ENCODE measurements at regions not wholly inside any gene's neighbourhood (a gene's known extent, or its start where the extent isn't known, plus 50 kb on each side); places are given as distances from the start of the nearest gene placed in this dataset.
"Not testable (repeated sequence)": the region's sequence is repeated elsewhere in the genome, so short reads cannot be mapped to it uniquely, and the experiment has no call there.

DNA sequence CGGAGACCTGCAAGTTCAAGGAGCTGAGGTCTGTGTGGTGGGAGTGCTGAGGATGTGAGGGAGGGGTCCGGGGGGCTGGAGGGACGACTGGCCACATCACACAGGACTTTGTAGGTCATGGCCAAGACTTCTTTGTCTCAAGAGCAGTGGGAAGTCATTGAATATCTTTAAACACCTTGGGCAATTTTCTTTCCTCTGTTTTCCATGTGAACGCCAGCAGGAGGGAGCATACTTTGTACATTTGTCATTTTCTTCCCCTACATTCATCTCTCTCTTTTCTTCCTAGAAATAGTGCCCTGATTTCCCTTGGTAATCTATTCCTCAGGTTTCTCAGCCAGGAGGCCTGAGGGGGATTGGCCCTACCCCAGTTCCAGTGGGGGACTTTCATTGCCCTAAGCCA, 153.7 kb upstream of the MSX2 start:
- in situ Hi-C loops (cut with MboI; ENCODE audit: low sequenced_read_pairs), result no loop called here
- no peak for DNase-seq (ENCODE audit: low spot score in 2 of 2)
- no peaks in the 10 kb centered on the region; the same call in 1 of the 2 replicates for H3K4me1 ChIP-seq
- H3K4me3 ChIP-seq, result no peak overlapping the region
- no peaks in the 10 kb centered on the region for H3K36me3 ChIP-seq (replicated peaks)
- peaks cover 1% of the 10 kb centered on the region; the same call in 1 of the 2 replicates for H3K27me3 ChIP-seq (ENCODE audit: low read depth)
- no peaks in the 10 kb centered on the region for H3K9me3 ChIP-seq

- no peaks in the 10 kb centered on the region; the same call in 1 of the 2 replicates for H3K4me1 ChIP-seq
- peak in 1 of 2 experiments; percentile 17 for DNase-seq (ENCODE audit: low spot score in 2 of 2)
- H3K27me3 ChIP-seq (ENCODE audit: low read depth), result peaks cover 5% of the 10 kb centered on the region
- H3K4me3 ChIP-seq, result no peak overlapping the region
- no peaks in the 10 kb centered on the region for H3K9me3 ChIP-seq
- H3K36me3 ChIP-seq (replicated peaks), result no peaks in the 10 kb centered on the region
- in situ Hi-C loops (cut with MboI; ENCODE audit: low sequenced_read_pairs), result no loop called here
Measured at GRCh38 chr5:174571662-174572397, 152.6 kb upstream of the MSX2 start.

DNA sequence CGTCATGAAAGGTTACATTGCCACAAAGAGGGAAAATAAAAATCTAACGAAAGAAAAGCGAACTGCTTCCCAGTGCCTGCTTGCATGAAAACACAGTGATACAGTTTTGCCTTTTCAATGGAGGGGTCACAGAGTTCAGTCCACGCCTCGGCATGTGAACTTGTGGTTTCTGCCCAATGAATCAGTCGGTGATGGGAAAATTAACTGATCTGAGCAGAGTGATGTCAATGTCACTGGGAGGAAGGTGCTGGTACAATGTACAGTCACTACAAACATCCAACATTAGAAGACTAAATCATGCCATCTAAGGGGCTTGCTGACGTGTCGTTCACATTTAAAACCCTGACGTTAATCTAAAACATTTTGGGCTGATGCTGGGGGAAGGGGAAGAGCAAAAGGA, 151.8 kb upstream of the MSX2 start:
- H3K9me3 ChIP-seq, result no peaks in the 10 kb centered on the region
- H3K4me3 ChIP-seq, result no peak overlapping the region
- no peaks in the 10 kb centered on the region; the same call in 1 of the 2 replicates for H3K4me1 ChIP-seq
- peaks cover 5% of the 10 kb centered on the region for H3K27me3 ChIP-seq (ENCODE audit: low read depth)
- DNase-seq (ENCODE audit: low spot score in 2 of 2), result no peak
- no peaks in the 10 kb centered on the region for H3K36me3 ChIP-seq (replicated peaks)
- in situ Hi-C loops (cut with MboI; ENCODE audit: low sequenced_read_pairs), result no loop called here

GRCh38 chr5:174573221-174573994, 151.0 kb upstream of the MSX2 start:
- H3K36me3 ChIP-seq (replicated peaks), result no peaks in the 10 kb centered on the region
- no peak overlapping the region for H3K4me3 ChIP-seq
- H3K27me3 ChIP-seq (ENCODE audit: low read depth), result peaks cover 5% of the 10 kb centered on the region
- H3K4me1 ChIP-seq, result no peaks in the 10 kb centered on the region; the same call in 1 of the 2 replicates
- H3K9me3 ChIP-seq, result no peaks in the 10 kb centered on the region
- peak; percentile 40 to 68 for DNase-seq (ENCODE audit: low spot score in 2 of 2)
- in situ Hi-C loops (cut with MboI; ENCODE audit: low sequenced_read_pairs), result no loop called here

DNA sequence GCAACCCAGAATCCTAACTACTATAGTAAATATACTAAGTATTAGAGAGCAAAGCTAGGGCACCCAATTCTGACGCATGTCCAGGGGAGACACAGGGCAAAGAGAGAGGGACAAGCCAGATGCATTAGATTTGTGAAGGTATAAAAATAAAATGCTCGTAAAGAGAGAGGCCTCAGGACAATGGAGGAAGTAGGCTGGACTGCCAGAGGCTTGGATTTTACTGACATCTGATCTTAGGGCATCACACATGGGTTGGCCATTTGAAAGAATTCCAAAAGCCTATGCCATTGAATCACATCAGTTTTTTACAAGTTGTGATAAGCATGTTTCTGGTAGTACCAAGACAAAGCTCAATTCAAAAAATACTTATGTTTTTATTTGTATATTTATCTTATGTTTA, 149.3 kb upstream of the MSX2 start:
- in situ Hi-C loops (cut with MboI; ENCODE audit: low sequenced_read_pairs), result no loop called here
- peaks cover 5% of the 10 kb centered on the region for H3K27me3 ChIP-seq (ENCODE audit: low read depth)
- no peaks in the 10 kb centered on the region for H3K9me3 ChIP-seq
- no peaks in the 10 kb centered on the region; the same call in 1 of the 2 replicates for H3K4me1 ChIP-seq
- H3K36me3 ChIP-seq (replicated peaks), result no peaks in the 10 kb centered on the region
- no peak overlapping the region for H3K4me3 ChIP-seq
- DNase-seq (ENCODE audit: low spot score in 2 of 2), result no peak

DNA sequence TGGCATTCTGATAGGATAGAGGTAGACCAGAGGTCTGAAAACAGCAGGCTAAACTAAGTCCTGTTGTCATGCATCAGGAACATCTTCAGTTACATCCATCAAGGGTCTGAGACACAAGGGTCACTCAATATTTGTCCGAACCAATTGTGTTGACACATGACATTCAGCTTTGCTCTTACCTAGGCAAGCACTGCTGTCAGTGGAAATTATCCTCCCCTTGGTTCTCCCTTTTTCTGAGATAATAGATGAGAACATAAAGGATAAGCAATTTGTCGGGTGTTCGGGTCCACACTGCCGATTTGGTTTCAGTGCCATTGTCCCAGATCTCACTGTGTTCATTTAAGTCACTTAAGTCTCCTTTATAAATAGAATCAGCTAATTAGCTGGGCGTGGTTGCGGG, 148.3 kb upstream of the MSX2 start:
- H3K4me3 ChIP-seq, result no peak overlapping the region
- DNase-seq (ENCODE audit: low spot score in 2 of 2), result no peak
- no peaks in the 10 kb centered on the region; the same call in 1 of the 2 replicates for H3K4me1 ChIP-seq
- peaks cover 5% of the 10 kb centered on the region for H3K27me3 ChIP-seq (ENCODE audit: low read depth)
- in situ Hi-C loops (cut with MboI; ENCODE audit: low sequenced_read_pairs), result no loop called here
- no peaks in the 10 kb centered on the region for H3K36me3 ChIP-seq (replicated peaks)
- no peaks in the 10 kb centered on the region for H3K9me3 ChIP-seq

GRCh38 chr5:174581479-174581878, 142.9 kb upstream of the MSX2 start:
- H3K4me3 ChIP-seq, result no peak overlapping the region
- peak; percentile 46 to 72 for DNase-seq (ENCODE audit: low spot score in 2 of 2)
- H3K27me3 ChIP-seq (ENCODE audit: low read depth), result no peaks in the 10 kb centered on the region
- no peaks in the 10 kb centered on the region; the same call in 1 of the 2 replicates for H3K4me1 ChIP-seq
- in situ Hi-C loops (cut with MboI; ENCODE audit: low sequenced_read_pairs), result loop anchor here (10.0 kb wide), 1 partner anchor 143 kb away; the partner anchor contains the start of gene MSX2
- H3K9me3 ChIP-seq, result no peaks in the 10 kb centered on the region
- no peaks in the 10 kb centered on the region for H3K36me3 ChIP-seq (replicated peaks)

GRCh38 chr5:174581894-174582293, 142.5 kb upstream of the MSX2 start:
- in situ Hi-C loops (cut with MboI; ENCODE audit: low sequenced_read_pairs), result loop anchor here (10.0 kb wide), 1 partner anchor 143 kb away; the partner anchor contains the start of gene MSX2
- DNase-seq (ENCODE audit: low spot score in 2 of 2), result no peak
- Histone ChIP-seq H3K4me1 (no peaks in the 10 kb centered on the region; the same call in 1 of the 2 replicates), H3K9me3 (no peaks in the 10 kb centered on the region), H3K36me3 (replicated peaks) (no peaks in the 10 kb centered on the region), H3K4me3 (no peak overlapping the region), H3K27me3 (ENCODE audit: low read depth) (no peaks in the 10 kb centered on the region)

DNA sequence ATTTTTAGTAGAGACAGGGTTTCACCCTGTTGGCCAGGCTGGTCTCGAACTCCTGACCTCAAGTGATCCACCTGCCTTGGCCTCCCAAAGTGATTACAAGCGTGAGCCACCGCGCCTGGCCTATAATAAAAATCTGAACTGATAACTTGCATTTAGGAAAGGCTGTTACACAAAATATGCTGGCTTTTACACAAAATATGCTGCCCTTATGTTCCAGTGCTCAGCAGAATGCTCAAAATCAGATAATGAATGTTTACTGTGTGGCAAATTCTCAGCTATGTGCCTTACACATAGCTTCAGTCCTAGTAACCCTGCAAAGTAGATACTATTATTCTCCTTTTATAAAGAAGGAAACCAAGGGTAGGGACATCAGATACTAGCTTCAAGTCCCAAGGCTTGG, 141.3 kb upstream of the MSX2 start:
- Histone ChIP-seq H3K4me1 (no peaks in the 10 kb centered on the region; the same call in 1 of the 2 replicates), H3K36me3 (replicated peaks) (no peaks in the 10 kb centered on the region), H3K4me3 (no peak overlapping the region), H3K9me3 (no peaks in the 10 kb centered on the region), H3K27me3 (ENCODE audit: low read depth) (no peaks in the 10 kb centered on the region)
- no peak for DNase-seq (ENCODE audit: low spot score in 2 of 2)
- in situ Hi-C loops (cut with MboI; ENCODE audit: low sequenced_read_pairs), result loop anchor here (10.0 kb wide), 1 partner anchor 142 kb away; the partner anchor contains the start of gene MSX2

GRCh38 chr5:174585472-174585871, 138.9 kb upstream of the MSX2 start:
- DNase-seq (ENCODE audit: low spot score in 2 of 2), result no peak
- in situ Hi-C loops (cut with MboI; ENCODE audit: low sequenced_read_pairs), result loop anchor here (10.0 kb wide), 1 partner anchor 139 kb away; the partner anchor contains the start of gene MSX2
- H3K36me3 ChIP-seq (replicated peaks), result no peaks in the 10 kb centered on the region
- H3K27me3 ChIP-seq (ENCODE audit: low read depth), result no peaks in the 10 kb centered on the region
- H3K4me1 ChIP-seq, result peaks cover 9% of the 10 kb centered on the region
- no peaks in the 10 kb centered on the region for H3K9me3 ChIP-seq
- H3K4me3 ChIP-seq, result no peak overlapping the region

GRCh38 chr5:174586163-174586562, 138.2 kb upstream of the MSX2 start:
- not testable (repeated sequence) for DNase-seq (ENCODE audit: low spot score in 2 of 2); H3K9me3 ChIP-seq; H3K4me3 ChIP-seq; H3K36me3 ChIP-seq (replicated peaks); H3K27me3 ChIP-seq (ENCODE audit: low read depth); H3K4me1 ChIP-seq
- in situ Hi-C loops (cut with MboI; ENCODE audit: low sequenced_read_pairs), result loop anchor here (10.0 kb wide), 1 partner anchor 139 kb away; the partner anchor contains the start of gene MSX2

DNA sequence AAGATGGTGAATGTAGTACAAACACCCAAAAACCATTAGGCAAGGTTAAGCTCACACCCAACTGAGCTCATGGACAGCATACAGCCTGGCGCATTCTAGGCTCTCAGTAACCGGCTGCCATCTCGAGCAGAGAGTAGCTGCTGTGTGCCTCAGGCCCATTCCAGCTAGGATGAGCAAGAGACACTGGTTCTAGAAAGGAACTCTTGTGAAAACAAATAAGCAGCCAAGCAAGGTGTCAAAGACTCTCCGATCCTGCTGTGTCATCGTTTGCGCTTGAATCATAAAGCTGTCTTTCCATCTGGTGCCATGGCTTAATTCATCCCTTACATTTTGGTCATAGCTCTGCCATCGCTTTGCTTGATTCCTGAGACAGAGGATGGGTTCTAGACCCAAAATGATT, 135.4 kb upstream of the MSX2 start:
- no peak overlapping the region for H3K4me3 ChIP-seq
- H3K36me3 ChIP-seq (replicated peaks), result no peaks in the 10 kb centered on the region
- H3K9me3 ChIP-seq, result no peaks in the 10 kb centered on the region
- peaks cover 9% of the 10 kb centered on the region for H3K4me1 ChIP-seq
- H3K27me3 ChIP-seq (ENCODE audit: low read depth), result no peaks in the 10 kb centered on the region
- in situ Hi-C loops (cut with MboI; ENCODE audit: low sequenced_read_pairs), result loop anchor here (10.0 kb wide), 1 partner anchor 136 kb away; the partner anchor contains the start of gene MSX2
- DNase-seq (ENCODE audit: low spot score in 2 of 2), result no peak

DNA sequence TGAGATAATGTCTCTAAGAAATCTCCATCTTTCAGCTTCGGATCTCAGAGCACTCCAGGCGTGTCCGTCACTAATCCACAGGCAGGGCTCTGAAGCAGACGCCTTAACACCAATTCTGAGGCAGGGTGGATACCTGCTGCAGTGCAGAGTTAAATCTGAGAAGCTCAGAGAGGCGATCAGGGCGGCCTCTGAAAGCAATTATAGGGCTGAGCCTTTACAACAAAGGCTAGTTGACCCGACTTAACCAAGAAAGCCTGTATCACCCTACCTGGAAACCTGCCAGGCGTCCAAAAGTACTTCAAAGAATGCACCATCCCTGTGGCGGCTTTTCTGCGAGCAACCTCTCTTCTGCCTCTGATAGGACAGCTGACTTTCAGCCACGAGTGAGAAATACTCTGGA, 134.8 kb upstream of the MSX2 start:
- H3K9me3 ChIP-seq, result no peaks in the 10 kb centered on the region
- DNase-seq (ENCODE audit: low spot score in 2 of 2), result peak; percentile 51 to 80
- no peak overlapping the region for H3K4me3 ChIP-seq
- in situ Hi-C loops (cut with MboI; ENCODE audit: low sequenced_read_pairs), result loop anchor here (10.0 kb wide), 1 partner anchor 135 kb away; the partner anchor contains the start of gene MSX2
- H3K36me3 ChIP-seq (replicated peaks), result no peaks in the 10 kb centered on the region
- no peaks in the 10 kb centered on the region for H3K27me3 ChIP-seq (ENCODE audit: low read depth)
- peaks cover 9% of the 10 kb centered on the region for H3K4me1 ChIP-seq

DNA sequence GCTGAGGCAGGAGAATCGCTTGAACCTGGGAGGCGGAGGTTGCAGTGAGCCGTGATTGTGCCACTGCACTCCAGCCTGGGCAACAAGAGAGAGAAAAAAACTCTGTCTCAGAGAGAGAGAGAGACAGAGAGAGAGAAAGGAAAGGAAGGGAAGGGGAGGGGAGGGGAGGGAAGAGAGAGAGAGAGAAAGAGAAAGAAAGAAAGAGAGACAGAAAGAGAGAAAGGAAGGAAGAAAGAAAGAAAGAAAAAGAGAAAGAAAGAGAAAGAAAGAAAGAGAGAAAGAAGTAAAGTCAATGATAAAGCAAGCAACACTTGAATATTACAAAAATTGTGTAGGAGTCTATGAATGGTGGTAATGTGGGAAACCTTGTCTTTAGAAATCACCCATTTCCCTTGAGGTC, 133.6 kb upstream of the MSX2 start:
- H3K9me3 ChIP-seq, result no peaks in the 10 kb centered on the region
- H3K4me3 ChIP-seq, result no peak overlapping the region
- H3K27me3 ChIP-seq (ENCODE audit: low read depth), result no peaks in the 10 kb centered on the region
- peaks cover 9% of the 10 kb centered on the region for H3K4me1 ChIP-seq
- DNase-seq (ENCODE audit: low spot score in 2 of 2), result no peak
- in situ Hi-C loops (cut with MboI; ENCODE audit: low sequenced_read_pairs), result no loop called here
- no peaks in the 10 kb centered on the region for H3K36me3 ChIP-seq (replicated peaks)

Data from HAP-1 (cell line).